ENCODE measurements at regions not wholly inside any gene's neighbourhood (a gene's known extent, or its start where the extent isn't known, plus 50 kb on each side); places are given as distances from the start of the nearest gene placed in this dataset.

GRCh38 chr7:25358926-25359325, 130.6 kb upstream of the NPVF start:
- DNase-seq (ENCODE audit: low read depth, low spot score) (no peak), FAIRE-seq (no peak)
- Histone ChIP-seq H3K9me3 (replicated peaks; ENCODE audit: control insufficient read depth, insufficient read depth, low read length) (no peaks in the 10 kb centered on the region), H4K20me1 (replicated peaks; ENCODE audit: control insufficient read depth, extremely low read depth, insufficient read depth, low read length) (no peaks in the 10 kb centered on the region), H3K4me3 (replicated peaks in 1 of 3; ENCODE audit: insufficient read depth in 1 of 3, low read depth in 1 of 3, low read length in 3 of 3) (no peak overlapping the region), H3K4me1 (ENCODE audit: control insufficient read depth, extremely low read depth, insufficient read depth, low read length) (no peaks in the 10 kb centered on the region), H3K79me2 (ENCODE audit: control insufficient read depth, insufficient read depth, low read length) (no peaks in the 10 kb centered on the region), H3K27me3 (ENCODE audit: control insufficient read depth in 2 of 2, insufficient read depth in 2 of 2, low read length in 2 of 2) (no peaks in the 10 kb centered on the region), H3K9ac (replicated peaks; ENCODE audit: extremely low read depth, insufficient read depth, low read length) (no peak overlapping the region), H3K36me3 (ENCODE audit: control insufficient read depth in 2 of 2, extremely low read depth in 1 of 2, insufficient read depth in 2 of 2, low read length in 2 of 2) (no peaks in the 10 kb centered on the region), H3K9me1 (replicated peaks; ENCODE audit: control insufficient read depth, extremely low read depth, insufficient read depth, low read length) (no peaks in the 10 kb centered on the region), H3K27ac (ENCODE audit: insufficient read depth, low read depth, low read length) (no peak overlapping the region), H3K4me2 (ENCODE audit: insufficient read depth, low read length) (no peak overlapping the region), H2AFZ (ENCODE audit: low read depth, low read length) (no peak overlapping the region)
- dilution Hi-C loops (cut with MboI; ENCODE audit: extremely low pct_ligation_motif_present, low sequenced_read_pairs) (no loop called here), intact Hi-C loops (cut with micrococcal nuclease) (no loop called here)
- ChIA-PET CTCF (no interaction called here), POLR2A (no interaction called here)
- no peak for TF ChIP-seq MAX (IDR thresholded peaks at IDR 0.05; ENCODE audit: insufficient read depth, insufficient read length)
- TF ChIP-seq CTCF (IDR thresholded peaks at IDR 0.05; ENCODE audit: extremely low read depth in 1 of 2, insufficient read depth in 1 of 2, low read depth in 1 of 2, low read length in 2 of 2): no peak
- no peak for TF ChIP-seq FOS (IDR thresholded peaks at IDR 0.05; ENCODE audit: borderline replicate concordance, insufficient read depth, low read length)
- BruUV-seq (replicated peaks): no TSS peak

GRCh38 chr7:25359471-25360059, 131.3 kb upstream of the NPVF start:
- FAIRE-seq (no peak), DNase-seq (ENCODE audit: low read depth, low spot score) (no peak)
- H3K4me1 ChIP-seq (ENCODE audit: control insufficient read depth, extremely low read depth, insufficient read depth, low read length): no peaks in the 10 kb centered on the region
- dilution Hi-C loops (cut with MboI; ENCODE audit: extremely low pct_ligation_motif_present, low sequenced_read_pairs): no loop called here
- no peaks in the 10 kb centered on the region for H3K79me2 ChIP-seq (ENCODE audit: control insufficient read depth, insufficient read depth, low read length)
- no peaks in the 10 kb centered on the region for H3K9me3 ChIP-seq (replicated peaks; ENCODE audit: control insufficient read depth, insufficient read depth, low read length)
- POLR2A ChIA-PET: no interaction called here
- no peak overlapping the region for H3K4me2 ChIP-seq (ENCODE audit: insufficient read depth, low read length)
- no peak overlapping the region for H3K4me3 ChIP-seq (replicated peaks in 1 of 3; ENCODE audit: insufficient read depth in 1 of 3, low read depth in 1 of 3, low read length in 3 of 3)
- CTCF ChIA-PET: no interaction called here
- intact Hi-C loops (cut with micrococcal nuclease): no loop called here
- no TSS peak for BruUV-seq (replicated peaks)
- TF ChIP-seq POLR2A (IDR thresholded peaks at IDR 0.05; ENCODE audit: low read depth, low read length) (no peak), GATA2 (IDR thresholded peaks at IDR 0.05; ENCODE audit: insufficient read depth, insufficient read length, low read depth, low read length) (no peak), EZH2 (IDR thresholded peaks at IDR 0.05; ENCODE audit: borderline replicate concordance, low read depth, low read length, severe bottlenecking) (no peak), CTCF (IDR thresholded peaks at IDR 0.05; ENCODE audit: extremely low read depth in 1 of 2, insufficient read depth in 1 of 2, low read depth in 1 of 2, low read length in 2 of 2) (no peak)
- no peaks in the 10 kb centered on the region for H3K36me3 ChIP-seq (ENCODE audit: control insufficient read depth in 2 of 2, extremely low read depth in 1 of 2, insufficient read depth in 2 of 2, low read length in 2 of 2)
- no peaks in the 10 kb centered on the region for H3K9me1 ChIP-seq (replicated peaks; ENCODE audit: control insufficient read depth, extremely low read depth, insufficient read depth, low read length)
- no peaks in the 10 kb centered on the region for H3K27me3 ChIP-seq (ENCODE audit: control insufficient read depth in 2 of 2, insufficient read depth in 2 of 2, low read length in 2 of 2)
- no peaks in the 10 kb centered on the region for H4K20me1 ChIP-seq (replicated peaks; ENCODE audit: control insufficient read depth, extremely low read depth, insufficient read depth, low read length)
- H3K27ac ChIP-seq (ENCODE audit: insufficient read depth, low read depth, low read length): no peak overlapping the region
- no peak overlapping the region for H3K9ac ChIP-seq (replicated peaks; ENCODE audit: extremely low read depth, insufficient read depth, low read length)
- H2AFZ ChIP-seq (ENCODE audit: low read depth, low read length): no peak overlapping the region
